A549 (cell line): ENCODE measurements at regions not wholly inside any gene's neighbourhood (a gene's known extent, or its start where the extent isn't known, plus 50 kb on each side); places are given as distances from the start of the nearest gene placed in this dataset.

ENCODE experiments used
- CEBPB ChIP-seq, 2 experiments: fragments of >200 bp in 1 of 2; sonication (Bioruptor Twin) in 1 of 2; formaldehyde crosslinking in 1 of 2; IDR thresholded peaks; 2 replicates each; pipeline ENCODE4 v1.6.1; 2012 to 2016
- CTCF ChIP-seq: fragments of >200 bp; sonication (Bioruptor Twin); formaldehyde crosslinking; IDR thresholded peaks from 3 replicates; pipeline ENCODE4 v1.5.1; 2016
- ELK1 ChIP-seq: fragments of 150-350 bp; IDR thresholded peaks from 2 replicates; pipeline ENCODE4 v1.6.1; 2014; ENCODE audit warnings: low read depth, mild to moderate bottlenecking, low read length
- HMGXB4 ChIP-seq: fragments of 250-450 bp; sonication (Bioruptor Pico); IDR thresholded peaks from 2 replicates; pipeline ENCODE4 v1.5.0; 2021; ENCODE audit warnings: mild to moderate bottlenecking, moderate library complexity, borderline replicate concordance
- KDM1A ChIP-seq: fragments of 200-600 bp; sonication (generic); IDR thresholded peaks from 2 replicates; pipeline ENCODE4 v1.6.1; 2016; ENCODE audit warnings: low read depth, mild to moderate bottlenecking
- KDM5A ChIP-seq: fragments of 200-600 bp; sonication (generic); IDR thresholded peaks from 2 replicates; pipeline ENCODE4 v1.6.1; 2016; ENCODE audit warnings: antibody characterized with exemption, mild to moderate bottlenecking
- MAFK ChIP-seq: fragments of 450-650 bp; IDR thresholded peaks from 2 replicates; pipeline ENCODE4 v1.6.1; 2014; ENCODE audit not compliant: partially characterized antibody
- POLR2A ChIP-seq: IDR thresholded peaks from 2 replicates; pipeline ENCODE4 v1.6.1; 2012; ENCODE audit warnings: mild to moderate bottlenecking, low read length
- REST ChIP-seq: fragments of 200-600 bp; sonication (generic); IDR thresholded peaks from 2 replicates; pipeline ENCODE4 v1.6.1; 2016; ENCODE audit warnings: antibody characterized with exemption, mild to moderate bottlenecking, moderate library complexity
- RFX5 ChIP-seq: fragments of 450-650 bp; IDR thresholded peaks from 2 replicates; pipeline ENCODE4 v1.7.1; 2014; ENCODE audit warnings: antibody characterized with exemption, mild to moderate bottlenecking, moderate library complexity
- TP53 ChIP-seq: fragments of 250-450 bp; sonication (Bioruptor Pico); IDR thresholded peaks from 2 replicates; pipeline ENCODE4 v1.5.0; 2021; ENCODE audit warnings: mild to moderate bottlenecking, moderate library complexity
- ZFP36 ChIP-seq: fragments of 450-650 bp; IDR thresholded peaks from 2 replicates; pipeline ENCODE4 v1.6.1; 2014; ENCODE audit warnings: borderline replicate concordance; ENCODE audit not compliant: partially characterized antibody
- ZSCAN20 ChIP-seq: fragments of 250-450 bp; sonication (Bioruptor Pico); IDR thresholded peaks from 2 replicates; pipeline ENCODE4 v1.8.0; 2022; ENCODE audit warnings: mild to moderate bottlenecking, moderate library complexity

GRCh38 chr15:93771196-93772030 is 459.9 kb upstream of the MCTP2 start:
- TF ChIP-seq CTCF (no peak), CEBPB (IDR thresholded peaks at IDR 0.05) (no peak), TP53 (CRISPR knock-in tag) (no peak), MAFK (peak; percentile 99), ZSCAN20 (CRISPR knock-in tag) (no peak), POLR2A (no peak), RFX5 (no peak), KDM1A (no peak), REST (no peak), ELK1 (no peak), KDM5A (no peak), HMGXB4 (no peak), ZFP36 (no peak)
